Right atrium auricular region (tissue), 2 donors: ENCODE measurements at regions not wholly inside any gene's neighbourhood (a gene's known extent, or its start where the extent isn't known, plus 50 kb on each side); places are given as distances from the start of the nearest gene placed in this dataset.

Experiments
- DNase-seq: peaks from one replicate; pipeline ENCODE4 v3.0.0-alpha.2; 2019; ENCODE audit warnings: low spot score
- H3K27ac ChIP-seq, 2 donors: fragments of 200-600 bp; sonication (generic); 1 replicate in 1 of 2; 2 replicates in 1 of 2; pipeline ENCODE4 v1.5.1; 2016 to 2019
- H3K27me3 ChIP-seq, 2 donors: fragments of 200-600 bp; sonication (generic); one replicate each; pipeline versions ENCODE4 v1.5.1 to v1.6.0; 2017 to 2019
- H3K36me3 ChIP-seq: fragments of 200-600 bp; sonication (generic); one replicate; pipeline ENCODE4 v1.5.1; 2016
- H3K4me1 ChIP-seq, 2 donors: fragments of 200-600 bp; sonication (generic); one replicate each; pipeline versions ENCODE4 v1.5.1 to v1.6.0; 2017 to 2019
- H3K4me3 ChIP-seq, 2 donors: fragments of 200-600 bp; sonication (generic); 1 replicate in 1 of 2; 2 replicates in 1 of 2; pipeline ENCODE4 v1.5.1; 2017 to 2019; ENCODE audit warnings: mild to moderate bottlenecking in 1 of 2, moderate library complexity in 1 of 2
- H3K9me3 ChIP-seq, 2 donors: fragments of 200-600 bp; sonication (generic); one replicate each; pipeline ENCODE4 v1.5.1; 2019
- CTCF ChIP-seq, 2 donors: fragments of 200-600 bp; sonication (generic); IDR thresholded peaks; one replicate each; pipeline ENCODE4 v1.5.1; 2019; ENCODE audit warnings: antibody characterized with exemption in 2 of 2

GRCh38 chr21:38753114-38753513 lies 52.6 kb upstream of the ETS2 start:
- Histone ChIP-seq H3K4me1 (peaks cover 0 to 36% of the 10 kb centered on the region in 2 donors), H3K9me3 (no peaks in the 10 kb centered on the region), H3K27ac (peak overlapping the region in 1 of 2 donors; percentile 37), H3K36me3 (no peaks in the 10 kb centered on the region), H3K27me3 (no peaks in the 10 kb centered on the region), H3K4me3 (no peak overlapping the region)
- no peak for TF ChIP-seq CTCF (IDR thresholded peaks at IDR 0.05)
- DNase-seq: peak; percentile 57

- no peak for TF ChIP-seq CTCF (IDR thresholded peaks at IDR 0.05)
- no peaks in the 10 kb centered on the region for H3K9me3 ChIP-seq
- DNase-seq: peak; percentile 55
- no peaks in the 10 kb centered on the region for H3K36me3 ChIP-seq
- H3K4me3 ChIP-seq: no peak overlapping the region
- H3K27ac ChIP-seq: no peak overlapping the region
- H3K4me1 ChIP-seq: peaks cover 0 to 36% of the 10 kb centered on the region in 2 donors
- no peaks in the 10 kb centered on the region for H3K27me3 ChIP-seq
These were observed 52.2 kb upstream of the ETS2 start for GRCh38 chr21:38753557-38753971.
